B cell (primary cell): ENCODE measurements at regions not wholly inside any gene's neighbourhood (a gene's known extent, or its start where the extent isn't known, plus 50 kb on each side); places are given as distances from the start of the nearest gene placed in this dataset.

Source experiments
- EZH2 ChIP-seq: IDR thresholded peaks from 2 replicates; pipeline ENCODE4 v1.6.1; 2012; ENCODE audit warnings: borderline replicate concordance, low read depth, mild to moderate bottlenecking, moderate library complexity, low read length; ENCODE audit not compliant: insufficient read depth, poor library complexity, severe bottlenecking
- TF ChIP-seq, protein P1 (sequence below): fragments of 200-600 bp; IDR thresholded peaks from one replicate; pipeline ENCODE4 v1.8.0; 2022; ENCODE audit warnings: antibody characterized with exemption, mild to moderate bottlenecking

- no peak for TF ChIP-seq EZH2
- TF ChIP-seq, protein P1, sequence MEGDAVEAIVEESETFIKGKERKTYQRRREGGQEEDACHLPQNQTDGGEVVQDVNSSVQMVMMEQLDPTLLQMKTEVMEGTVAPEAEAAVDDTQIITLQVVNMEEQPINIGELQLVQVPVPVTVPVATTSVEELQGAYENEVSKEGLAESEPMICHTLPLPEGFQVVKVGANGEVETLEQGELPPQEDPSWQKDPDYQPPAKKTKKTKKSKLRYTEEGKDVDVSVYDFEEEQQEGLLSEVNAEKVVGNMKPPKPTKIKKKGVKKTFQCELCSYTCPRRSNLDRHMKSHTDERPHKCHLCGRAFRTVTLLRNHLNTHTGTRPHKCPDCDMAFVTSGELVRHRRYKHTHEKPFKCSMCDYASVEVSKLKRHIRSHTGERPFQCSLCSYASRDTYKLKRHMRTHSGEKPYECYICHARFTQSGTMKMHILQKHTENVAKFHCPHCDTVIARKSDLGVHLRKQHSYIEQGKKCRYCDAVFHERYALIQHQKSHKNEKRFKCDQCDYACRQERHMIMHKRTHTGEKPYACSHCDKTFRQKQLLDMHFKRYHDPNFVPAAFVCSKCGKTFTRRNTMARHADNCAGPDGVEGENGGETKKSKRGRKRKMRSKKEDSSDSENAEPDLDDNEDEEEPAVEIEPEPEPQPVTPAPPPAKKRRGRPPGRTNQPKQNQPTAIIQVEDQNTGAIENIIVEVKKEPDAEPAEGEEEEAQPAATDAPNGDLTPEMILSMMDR, result no peak
Measured at GRCh38 chr14:82905762-82906161, 1372.1 kb upstream of the SEL1L start.
